ENCODE measurements at regions not wholly inside any gene's neighbourhood (a gene's known extent, or its start where the extent isn't known, plus 50 kb on each side); places are given as distances from the start of the nearest gene placed in this dataset.

DNA sequence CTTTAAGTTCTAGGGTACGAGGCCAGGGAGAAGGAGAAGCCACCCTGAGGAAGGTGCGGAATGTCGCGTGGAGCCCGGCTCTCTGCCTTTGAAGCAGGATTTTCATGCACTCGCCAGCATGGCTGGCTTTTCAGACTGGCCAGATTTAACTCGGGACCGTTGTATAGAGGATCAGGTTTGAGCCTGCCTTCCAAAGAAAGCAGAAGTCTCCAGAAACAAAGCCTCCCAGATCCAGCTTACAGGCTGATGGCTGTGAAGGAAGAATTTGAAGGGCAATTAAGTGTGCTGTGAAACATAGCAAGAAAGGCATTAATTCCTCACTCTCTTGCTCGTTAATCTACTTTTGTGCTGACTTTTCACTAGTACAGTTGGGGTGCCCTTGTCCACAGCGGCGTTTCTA is 140.2 kb downstream of the SOX1 start:
- H3K14ac ChIP-seq (ENCODE audit: insufficient read length) = no peak overlapping the region
- H3K4ac ChIP-seq (replicated peaks; ENCODE audit: insufficient read length, low read depth, low read length) = no peak overlapping the region
- no peaks in the 10 kb centered on the region for H3K36me3 ChIP-seq (ENCODE audit: control insufficient read depth in 2 of 4, insufficient read depth in 4 of 4, low read length in 3 of 4)
- FAIRE-seq (no peak), DNase-seq (ENCODE audit: low read depth in 1 of 2, low spot score in 2 of 2) (no peak)
- no peak overlapping the region for H2AFZ ChIP-seq (ENCODE audit: low read length)
- H4K20me1 ChIP-seq (replicated peaks in 1 of 2; ENCODE audit: control insufficient read depth in 1 of 2, insufficient read depth in 2 of 2, low read length in 2 of 2) = peaks cover 0 to 3% of the 10 kb centered on the region in 2 experiments
- no peak overlapping the region for H4K5ac ChIP-seq (ENCODE audit: insufficient read length, low read depth, low read length)
- H2AK5ac ChIP-seq (ENCODE audit: low read depth, low read length) = no peak overlapping the region
- peaks cover 2% of the 10 kb centered on the region; the same call in 1 of the 2 replicates for H3K23me2 ChIP-seq (ENCODE audit: low read depth, low read length)
- 75% methylated on average over 11 of the region's 11 CpGs; no CpG with 5 or more reads in 1 of the 2 experiments for WGBS, 2 experiments (ENCODE audit: extremely low coverage in 1 of 2, insufficient coverage in 1 of 2, insufficient read length in 1 of 2, insufficient replicate concordance in 2 of 2, low coverage in 1 of 2, low lambda C conversion rate in 2 of 2, missing lambda C conversion rate in 1 of 2)
- no peak overlapping the region for H3K18ac ChIP-seq (ENCODE audit: extremely low read depth, low read length)
- no peak overlapping the region for H4K91ac ChIP-seq (replicated peaks; ENCODE audit: insufficient read length, low read length)
- H3K9ac ChIP-seq (replicated peaks in 1 of 4; ENCODE audit: extremely low read depth in 1 of 4, low read depth in 3 of 4, low read length in 3 of 4) = no peak overlapping the region
- POLR2A ChIA-PET (ENCODE audit: partially characterized antibody) = no interaction called here
- H2BK5ac ChIP-seq (ENCODE audit: low read depth, low read length) = no peak overlapping the region
- H3K4me3 ChIP-seq (ENCODE audit: extremely low read depth in 1 of 4, insufficient read depth in 2 of 4, low read depth in 3 of 4, low read length in 4 of 4) = no peak overlapping the region
- no peak overlapping the region for H3K56ac ChIP-seq (replicated peaks; ENCODE audit: insufficient read length, low read depth, low read length)
- H3K4me2 ChIP-seq (ENCODE audit: insufficient read depth in 1 of 2, low read depth in 2 of 2, low read length in 2 of 2) = no peak overlapping the region
- H3K79me1 ChIP-seq (ENCODE audit: low read depth, low read length) = no peaks in the 10 kb centered on the region
- no peaks in the 10 kb centered on the region; a peak in 1 of 4 replicates for H3K79me2 ChIP-seq (ENCODE audit: control insufficient read depth in 1 of 2, insufficient read depth in 2 of 2, low read length in 2 of 2)
- peaks cover 0 to 38% (median 29%) of the 10 kb centered on the region in 4 experiments; a peak in 6 of 7 replicates for H3K27me3 ChIP-seq (replicated peaks in 1 of 4; ENCODE audit: control insufficient read depth in 3 of 4, extremely low read depth in 1 of 4, insufficient read depth in 3 of 4, low read length in 3 of 4)
- H2BK20ac ChIP-seq (ENCODE audit: low read length) = no peak overlapping the region
- no peak overlapping the region for H3K23ac ChIP-seq (ENCODE audit: insufficient read length)
- no peak overlapping the region for H2BK12ac ChIP-seq (ENCODE audit: low read depth, low read length)
- H4K8ac ChIP-seq (ENCODE audit: extremely low read depth, insufficient read depth, low read length) = no peak overlapping the region
- H3K27ac ChIP-seq (ENCODE audit: low read depth, low read length) = no peak overlapping the region
- no peaks in the 10 kb centered on the region for H3K9me3 ChIP-seq (ENCODE audit: insufficient read depth in 2 of 2, low read depth in 1 of 2, low read length in 1 of 2)
- H3K4me1 ChIP-seq (replicated peaks in 1 of 4; ENCODE audit: control insufficient read depth in 3 of 4, insufficient read depth in 4 of 4, low read length in 3 of 4) = peaks cover 2 to 16% (median 9%) of the 10 kb centered on the region in 4 experiments
- CTCF ChIA-PET (ENCODE audit: partially characterized antibody) = interaction anchor here (1.1 to 1.5 kb wide), 2 partner anchors 34 to 145 kb away, joined by 3 read pairs; no protein-coding TSS in a partner anchor
- no peak overlapping the region for H2BK15ac ChIP-seq (ENCODE audit: low read length)
- H2BK120ac ChIP-seq (replicated peaks; ENCODE audit: low read depth, low read length) = no peak overlapping the region
- TF ChIP-seq RBBP5 (IDR thresholded peaks at IDR 0.05; ENCODE audit: borderline replicate concordance, low read depth, low read length) (no peak), POU5F1 (IDR thresholded peaks at IDR 0.05; ENCODE audit: low read depth, low read length) (no peak), HDAC6 (IDR thresholded peaks at IDR 0.05; ENCODE audit: low read depth, low read length) (no peak), CTBP2 (IDR thresholded peaks at IDR 0.05; ENCODE audit: borderline replicate concordance, insufficient read depth, insufficient read length, low read length) (no peak), ATF3 (IDR thresholded peaks at IDR 0.05; ENCODE audit: insufficient read depth, low read depth, low read length) (no peak), BCL11A (IDR thresholded peaks at IDR 0.05; ENCODE audit: low read depth in 2 of 2, low read length in 2 of 2) (no peak), MAX (IDR thresholded peaks at IDR 0.05) (no peak), ASH2L (IDR thresholded peaks at IDR 0.05; ENCODE audit: low read length) (no peak), CHD1 (IDR thresholded peaks at IDR 0.05; ENCODE audit: low read depth, low read length) (no peak), TCF12 (IDR thresholded peaks at IDR 0.05; ENCODE audit: low read depth, low read length) (no peak)
